ENCODE measurements at regions not wholly inside any gene's neighbourhood (a gene's known extent, or its start where the extent isn't known, plus 50 kb on each side); places are given as distances from the start of the nearest gene placed in this dataset.
"Not testable (repeated sequence)": the region's sequence is repeated elsewhere in the genome, so short reads cannot be mapped to it uniquely, and the experiment has no call there.

- Mint-ChIP-seq H3K9me3 (no peaks in the 10 kb centered on the region), H3K27ac (no peak overlapping the region), H3K27me3 (peaks cover 0 to 16% (median 0%) of the 10 kb centered on the region in 3 donors), H3K4me1 (peaks cover 0 to 6% (median 0%) of the 10 kb centered on the region in 3 donors), H3K36me3 (no peaks in the 10 kb centered on the region), H3K4me3 (no peak overlapping the region)
- DNase-seq (no peak), ATAC-seq (ENCODE audit: low read depth in 2 of 2) (no peak)
Observed at GRCh38 chr5:124512952-124513632, 233.3 kb downstream of the ZNF608 start.

- H3K27ac Mint-ChIP-seq = no peak overlapping the region
- no peaks in the 10 kb centered on the region for H3K9me3 Mint-ChIP-seq
- no peak for ATAC-seq (ENCODE audit: low read depth in 2 of 2)
- no peak for DNase-seq
- no peaks in the 10 kb centered on the region for H3K36me3 Mint-ChIP-seq
- no peak overlapping the region for H3K4me3 Mint-ChIP-seq
- peaks cover 0 to 16% (median 0%) of the 10 kb centered on the region in 3 donors for H3K27me3 Mint-ChIP-seq
- peaks cover 0 to 6% (median 1%) of the 10 kb centered on the region in 3 donors for H3K4me1 Mint-ChIP-seq
Observed at GRCh38 chr5:124512236-124512635, 234.2 kb downstream of the ZNF608 start.

GRCh38 chr5:124511791-124512190, 234.6 kb downstream of the ZNF608 start:
- ATAC-seq (ENCODE audit: low read depth in 2 of 2) = no peak
- Mint-ChIP-seq H3K4me3 (no peak overlapping the region), H3K27me3 (peaks cover 0 to 16% (median 0%) of the 10 kb centered on the region in 3 donors), H3K4me1 (peaks cover 0 to 6% (median 4%) of the 10 kb centered on the region in 3 donors), H3K36me3 (no peaks in the 10 kb centered on the region), H3K27ac (no peak overlapping the region), H3K9me3 (no peaks in the 10 kb centered on the region)
- DNase-seq = no peak

GRCh38 chr5:124507688-124508087, 238.8 kb downstream of the ZNF608 start:
- H3K4me1 Mint-ChIP-seq = peaks cover 4 to 11% (median 9%) of the 10 kb centered on the region in 3 donors
- DNase-seq (no peak), ATAC-seq (ENCODE audit: low read depth in 2 of 2) (no peak)
- no peak overlapping the region for H3K4me3 Mint-ChIP-seq
- no peaks in the 10 kb centered on the region for H3K36me3 Mint-ChIP-seq
- peaks cover 0 to 16% (median 5%) of the 10 kb centered on the region in 3 donors for H3K27me3 Mint-ChIP-seq
- no peaks in the 10 kb centered on the region for H3K9me3 Mint-ChIP-seq
- no peak overlapping the region for H3K27ac Mint-ChIP-seq

GRCh38 chr5:124504081-124504916, 242.1 kb downstream of the ZNF608 start:
- ATAC-seq (ENCODE audit: low read depth in 2 of 2) (peak in 1 of 2 donors; percentile 54), DNase-seq (no peak)
- Mint-ChIP-seq H3K27me3 (peaks cover 0 to 5% (median 0%) of the 10 kb centered on the region in 3 donors), H3K4me1 (peaks cover 4 to 9% (median 6%) of the 10 kb centered on the region in 3 donors), H3K9me3 (no peaks in the 10 kb centered on the region), H3K36me3 (no peaks in the 10 kb centered on the region), H3K4me3 (no peak overlapping the region), H3K27ac (no peak overlapping the region)

- Mint-ChIP-seq H3K36me3 (no peaks in the 10 kb centered on the region), H3K9me3 (no peaks in the 10 kb centered on the region), H3K4me1 (peaks cover 4 to 9% (median 6%) of the 10 kb centered on the region in 3 donors), H3K27me3 (peaks cover 0 to 5% (median 0%) of the 10 kb centered on the region in 3 donors), H3K4me3 (no peak overlapping the region), H3K27ac (peak overlapping the region in 1 of 6 donors; percentile 19)
- ATAC-seq (ENCODE audit: low read depth in 2 of 2) (no peak), DNase-seq (no peak)
Observed at GRCh38 chr5:124502551-124502950, 243.9 kb downstream of the ZNF608 start.

GRCh38 chr5:124499818-124500217, 246.6 kb downstream of the ZNF608 start:
- H3K4me1 Mint-ChIP-seq; H3K4me3 Mint-ChIP-seq; ATAC-seq (ENCODE audit: low read depth in 2 of 2); H3K27me3 Mint-ChIP-seq; H3K27ac Mint-ChIP-seq; H3K9me3 Mint-ChIP-seq; DNase-seq; H3K36me3 Mint-ChIP-seq: not testable (repeated sequence)

- ATAC-seq (ENCODE audit: low read depth in 2 of 2); H3K4me3 Mint-ChIP-seq; H3K9me3 Mint-ChIP-seq; H3K27me3 Mint-ChIP-seq; H3K4me1 Mint-ChIP-seq; H3K36me3 Mint-ChIP-seq; DNase-seq: not testable (repeated sequence)
- peak overlapping the region in 1 of 6 donors; percentile 1 for H3K27ac Mint-ChIP-seq
Observed at GRCh38 chr5:124496968-124497367, 249.5 kb downstream of the ZNF608 start.

GRCh38 chr5:124494540-124495116, 251.8 kb downstream of the ZNF608 start:
- Mint-ChIP-seq H3K36me3 (peaks cover 12 to 16% of the 10 kb centered on the region in 2 donors), H3K27ac (no peak overlapping the region), H3K9me3 (peaks cover 10 to 22% (median 17%) of the 10 kb centered on the region in 7 donors), H3K27me3 (no peaks in the 10 kb centered on the region), H3K4me3 (no peak overlapping the region), H3K4me1 (no peaks in the 10 kb centered on the region)
- DNase-seq (no peak), ATAC-seq (ENCODE audit: low read depth in 2 of 2) (no peak)

GRCh38 chr5:124492444-124493224, 253.8 kb downstream of the ZNF608 start:
- DNase-seq (no peak), ATAC-seq (ENCODE audit: low read depth in 2 of 2) (no peak)
- Mint-ChIP-seq H3K9me3 (peaks cover 11 to 31% (median 20%) of the 10 kb centered on the region in 7 donors), H3K27ac (no peak overlapping the region), H3K36me3 (peaks cover 13 to 28% of the 10 kb centered on the region in 2 donors), H3K4me3 (no peak overlapping the region), H3K27me3 (no peaks in the 10 kb centered on the region), H3K4me1 (no peaks in the 10 kb centered on the region)

GRCh38 chr5:124490315-124490714, 256.1 kb downstream of the ZNF608 start:
- ATAC-seq (ENCODE audit: low read depth in 2 of 2); DNase-seq; H3K27me3 Mint-ChIP-seq; H3K4me1 Mint-ChIP-seq; H3K4me3 Mint-ChIP-seq: not testable (repeated sequence)
- H3K36me3 Mint-ChIP-seq = peaks cover 13 to 29% of the 10 kb centered on the region in 2 donors
- peak overlapping the region in 1 of 6 donors; percentile 33 for H3K27ac Mint-ChIP-seq
- peaks cover 17 to 39% (median 28%) of the 10 kb centered on the region in 7 donors for H3K9me3 Mint-ChIP-seq

- H3K27me3 Mint-ChIP-seq = no peaks in the 10 kb centered on the region
- ATAC-seq (ENCODE audit: low read depth in 2 of 2) = no peak
- no peak overlapping the region for H3K4me3 Mint-ChIP-seq
- no peak for DNase-seq
- no peak overlapping the region for H3K27ac Mint-ChIP-seq
- no peaks in the 10 kb centered on the region for H3K36me3 Mint-ChIP-seq
- H3K9me3 Mint-ChIP-seq = peaks cover 0 to 5% (median 0%) of the 10 kb centered on the region in 7 donors
- no peaks in the 10 kb centered on the region for H3K4me1 Mint-ChIP-seq
Observed at GRCh38 chr5:124481419-124481818, 265.0 kb downstream of the ZNF608 start.

GRCh38 chr5:124480964-124481363, 265.5 kb downstream of the ZNF608 start:
- Mint-ChIP-seq H3K9me3 (peaks cover 0 to 5% (median 0%) of the 10 kb centered on the region in 7 donors), H3K4me1 (no peaks in the 10 kb centered on the region), H3K4me3 (no peak overlapping the region), H3K36me3 (no peaks in the 10 kb centered on the region), H3K27me3 (no peaks in the 10 kb centered on the region), H3K27ac (no peak overlapping the region)
- DNase-seq (no peak), ATAC-seq (ENCODE audit: low read depth in 2 of 2) (no peak)

Data from naive B cell (primary cell).